WERI-Rb-1 (cell line): ENCODE measurements at regions not wholly inside any gene's neighbourhood (a gene's known extent, or its start where the extent isn't known, plus 50 kb on each side); places are given as distances from the start of the nearest gene placed in this dataset.

Source experiments
- DNase-seq: peaks from one replicate; pipeline ENCODE4 v3.0.0-alpha.2; 2020
- H3K27ac ChIP-seq: fragments of 250-450 bp; sonication (Bioruptor Pico); 2 replicates; pipeline ENCODE4 v1.5.1; 2020; ENCODE audit warnings: mild to moderate bottlenecking, moderate library complexity
- H3K27me3 ChIP-seq: fragments of 250-450 bp; sonication (Bioruptor Pico); 2 replicates; pipeline ENCODE4 v1.5.1; 2021; ENCODE audit warnings: mild to moderate bottlenecking, low read depth, moderate library complexity; ENCODE audit not compliant: insufficient read depth, severe bottlenecking
- H3K36me3 ChIP-seq: fragments of 250-450 bp; sonication (Bioruptor Pico); 2 replicates; pipeline ENCODE4 v1.5.1; 2020; ENCODE audit warnings: mild to moderate bottlenecking, moderate library complexity
- H3K4me3 ChIP-seq: 2 replicates; pipeline ENCODE4 v1.5.1; 2011; ENCODE audit warnings: low read depth, mild to moderate bottlenecking, control low read depth, low read length
- H3K9me3 ChIP-seq: fragments of 250-450 bp; sonication (Bioruptor Pico); 2 replicates; pipeline ENCODE4 v1.5.1; 2021; ENCODE audit warnings: mild to moderate bottlenecking, moderate library complexity; ENCODE audit not compliant: severe bottlenecking
- CTCF ChIP-seq: IDR thresholded peaks from 2 replicates; pipeline ENCODE4 v1.5.1; 2011; ENCODE audit warnings: low read depth, mild to moderate bottlenecking, control low read depth, inconsistent platforms, low read length

DNA sequence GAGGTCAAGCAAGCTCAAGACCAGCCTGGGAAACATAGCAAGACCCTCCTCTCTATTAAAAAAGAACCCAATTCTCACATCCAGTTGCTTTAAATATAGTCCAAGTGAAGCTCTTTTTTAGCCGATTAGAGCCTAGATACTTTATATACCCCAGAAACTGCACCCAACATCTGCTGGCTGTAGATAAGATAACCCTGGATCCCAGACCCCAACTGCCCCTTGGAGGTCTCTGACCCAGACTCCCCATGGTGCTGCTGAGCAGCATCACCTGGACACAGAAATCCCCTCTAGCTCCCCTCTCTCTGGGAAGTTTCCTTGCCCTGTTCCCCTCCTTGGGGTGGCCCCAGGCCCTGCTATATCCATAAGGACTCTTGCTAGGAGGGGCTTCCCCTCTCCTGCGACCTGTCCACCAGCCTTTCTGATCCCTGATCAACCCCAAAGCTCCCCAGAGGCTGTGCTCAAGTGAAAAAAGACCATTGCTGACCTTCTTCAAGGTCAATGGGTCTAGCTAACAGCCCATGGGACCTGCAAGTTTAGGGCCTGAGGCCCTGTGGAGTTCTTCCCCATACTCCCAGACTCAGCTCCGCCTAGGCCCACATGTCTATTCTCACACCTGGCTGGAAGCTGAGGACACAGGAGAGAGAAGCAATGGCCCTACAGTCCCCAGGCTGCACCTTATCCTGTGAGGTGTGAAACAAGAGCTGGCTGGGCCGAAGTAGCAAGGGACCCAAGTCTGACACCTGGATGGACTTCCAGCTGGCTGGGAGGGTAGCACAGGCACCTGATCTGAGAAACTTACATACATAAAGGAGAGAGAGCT lies 56.2 kb downstream of the ARL6IP4 start:
- no peaks in the 10 kb centered on the region for H3K9me3 ChIP-seq
- TF ChIP-seq CTCF: no peak
- H3K27me3 ChIP-seq: no peaks in the 10 kb centered on the region
- no peaks in the 10 kb centered on the region for H3K36me3 ChIP-seq
- H3K4me3 ChIP-seq: no peak overlapping the region
- no peak overlapping the region for H3K27ac ChIP-seq
- no peak for DNase-seq

DNA sequence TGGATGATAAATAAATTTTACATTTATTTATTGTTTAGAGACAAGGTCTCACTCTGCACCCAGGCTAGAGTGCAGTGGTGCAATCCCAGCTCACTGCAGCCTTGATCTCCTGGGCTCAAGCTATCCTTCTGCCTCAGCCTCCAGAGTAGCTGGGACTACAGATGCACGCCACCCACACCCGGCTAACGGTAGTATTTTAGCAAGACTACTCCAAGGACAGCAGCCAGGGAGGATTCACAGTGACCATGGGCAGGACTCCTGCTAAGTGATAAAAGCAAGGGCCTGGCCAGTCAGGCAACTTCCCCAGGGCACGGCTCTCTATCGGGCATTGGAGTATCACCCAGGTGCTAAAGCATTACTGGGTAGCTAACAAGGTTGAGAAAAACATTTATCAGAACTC lies 55.4 kb downstream of the ARL6IP4 start:
- Histone ChIP-seq H3K27ac (no peak overlapping the region), H3K27me3 (no peaks in the 10 kb centered on the region), H3K4me3 (no peak overlapping the region), H3K36me3 (no peaks in the 10 kb centered on the region), H3K9me3 (no peaks in the 10 kb centered on the region)
- no peak for TF ChIP-seq CTCF
- no peak for DNase-seq

DNA sequence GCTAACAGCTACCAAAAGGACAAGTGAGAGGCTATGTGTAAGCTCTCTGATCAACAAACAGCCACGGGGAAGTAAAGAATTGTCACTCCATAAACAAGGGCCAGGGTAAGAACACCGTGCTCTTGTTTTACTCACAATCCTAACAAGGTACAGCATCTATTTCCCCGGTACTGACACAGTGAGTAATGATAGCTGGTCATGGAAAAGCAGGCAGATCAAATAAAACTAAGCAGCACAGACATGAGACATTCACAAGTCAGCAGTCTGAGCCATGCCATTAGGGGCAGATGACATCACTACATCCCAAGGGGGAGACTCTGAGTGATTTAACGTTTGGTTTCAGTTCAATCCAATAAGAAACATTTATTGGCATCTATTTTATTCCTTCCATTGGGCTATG lies 54.4 kb downstream of the ARL6IP4 start:
- no peaks in the 10 kb centered on the region for H3K9me3 ChIP-seq
- no peak for TF ChIP-seq CTCF
- DNase-seq: no peak
- no peak overlapping the region for H3K27ac ChIP-seq
- H3K4me3 ChIP-seq: no peak overlapping the region
- H3K27me3 ChIP-seq: no peaks in the 10 kb centered on the region
- H3K36me3 ChIP-seq: no peaks in the 10 kb centered on the region

GRCh38 chr12:123034022-123034541 lies 53.6 kb downstream of the ARL6IP4 start:
- no peaks in the 10 kb centered on the region for H3K27me3 ChIP-seq
- H3K36me3 ChIP-seq: no peaks in the 10 kb centered on the region
- no peak for DNase-seq
- H3K27ac ChIP-seq: no peak overlapping the region
- no peaks in the 10 kb centered on the region for H3K9me3 ChIP-seq
- no peak for TF ChIP-seq CTCF
- no peak overlapping the region for H3K4me3 ChIP-seq

GRCh38 chr12:123033392-123034021 lies 53.0 kb downstream of the ARL6IP4 start:
- no peak overlapping the region for H3K27ac ChIP-seq
- H3K4me3 ChIP-seq: no peak overlapping the region
- H3K27me3 ChIP-seq: no peaks in the 10 kb centered on the region
- no peak for DNase-seq
- H3K9me3 ChIP-seq: no peaks in the 10 kb centered on the region
- TF ChIP-seq CTCF: no peak
- H3K36me3 ChIP-seq: no peaks in the 10 kb centered on the region
